CD4-positive, alpha-beta T cell treated with Interleukin-17A for 4 hours (primary cell): ENCODE measurements at regions not wholly inside any gene's neighbourhood (a gene's known extent, or its start where the extent isn't known, plus 50 kb on each side); places are given as distances from the start of the nearest gene placed in this dataset.
"Not testable (repeated sequence)": the region's sequence is repeated elsewhere in the genome, so short reads cannot be mapped to it uniquely, and the experiment has no call there.

ENCODE experiments used
- DNase-seq: peaks from one replicate; pipeline ENCODE4 v3.0.0-alpha.2; 2020; ENCODE audit warnings: mixed read lengths

- no peak for DNase-seq
Observed at GRCh38 chr6:44049989-44050871, 77.0 kb downstream of the MRPL14 start.

GRCh38 chr6:44049163-44049988 lies 77.9 kb downstream of the MRPL14 start:
- DNase-seq = no peak

GRCh38 chr6:44048277-44048676 lies 79.0 kb downstream of the MRPL14 start:
- no peak for DNase-seq

- DNase-seq = no peak
Observed at GRCh38 chr6:44047801-44048200, 79.5 kb downstream of the MRPL14 start.

GRCh38 chr6:44047179-44047546 lies 80.1 kb downstream of the MRPL14 start:
- DNase-seq = no peak

- no peak for DNase-seq
Observed at GRCh38 chr6:44046516-44047178, 80.6 kb downstream of the MRPL14 start.

- no peak for DNase-seq
Observed at GRCh38 chr6:44045672-44046015, 81.6 kb downstream of the MRPL14 start.

GRCh38 chr6:44044940-44045671 lies 82.1 kb downstream of the MRPL14 start:
- no peak for DNase-seq

GRCh38 chr6:44044154-44044539 lies 83.1 kb downstream of the MRPL14 start:
- DNase-seq = no peak

- no peak for DNase-seq
Observed at GRCh38 chr6:44043479-44044153, 83.6 kb downstream of the MRPL14 start.

- DNase-seq = no peak
Observed at GRCh38 chr6:44042989-44043478, 84.2 kb downstream of the MRPL14 start.

- DNase-seq = no peak
Observed at GRCh38 chr6:44042261-44042988, 84.8 kb downstream of the MRPL14 start.

- no peak for DNase-seq
Observed at GRCh38 chr6:44041461-44042260, 85.6 kb downstream of the MRPL14 start.

GRCh38 chr6:44040786-44041185 lies 86.5 kb downstream of the MRPL14 start:
- DNase-seq = no peak

- DNase-seq = no peak
Observed at GRCh38 chr6:44039839-44040350, 87.4 kb downstream of the MRPL14 start.

GRCh38 chr6:44039191-44039719 lies 88.0 kb downstream of the MRPL14 start:
- DNase-seq = no peak

- DNase-seq = no peak
Observed at GRCh38 chr6:44038543-44039065, 88.6 kb downstream of the MRPL14 start.

- no peak for DNase-seq
Observed at GRCh38 chr6:44037847-44038542, 89.3 kb downstream of the MRPL14 start.

GRCh38 chr6:44037276-44037675 lies 90.0 kb downstream of the MRPL14 start:
- not testable (repeated sequence) for DNase-seq
